ENCODE measurements at regions not wholly inside any gene's neighbourhood (a gene's known extent, or its start where the extent isn't known, plus 50 kb on each side); places are given as distances from the start of the nearest gene placed in this dataset.
"Not testable (repeated sequence)": the region's sequence is repeated elsewhere in the genome, so short reads cannot be mapped to it uniquely, and the experiment has no call there.

DNA sequence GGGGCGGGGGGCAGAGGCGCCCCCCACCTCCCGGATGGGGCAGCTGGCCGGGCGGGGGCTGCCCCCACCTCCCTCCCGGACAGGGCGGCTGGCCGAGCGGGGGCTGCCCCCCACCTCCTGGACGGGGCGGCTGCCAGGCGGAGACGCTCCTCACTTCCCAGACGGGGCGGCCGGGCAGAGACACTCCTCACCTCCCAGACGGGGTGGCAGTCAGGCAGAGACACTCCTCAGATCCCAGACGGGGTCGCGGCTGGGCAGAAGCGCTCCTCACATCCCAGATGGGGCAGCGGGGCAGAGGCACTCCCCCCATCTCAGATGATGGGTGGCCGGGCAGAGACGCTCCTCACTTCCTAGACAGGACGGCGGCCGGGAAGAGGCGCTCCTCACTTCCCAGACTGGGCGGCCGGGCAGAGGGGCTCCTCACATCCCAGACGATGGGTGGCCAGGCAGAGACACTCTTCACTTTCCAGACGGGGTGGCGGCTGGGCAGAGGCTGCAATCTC lies 240.1 kb downstream of the NPIPA7 start:
- DNase-seq (ENCODE audit: low spot score), result not testable (repeated sequence)

DNA sequence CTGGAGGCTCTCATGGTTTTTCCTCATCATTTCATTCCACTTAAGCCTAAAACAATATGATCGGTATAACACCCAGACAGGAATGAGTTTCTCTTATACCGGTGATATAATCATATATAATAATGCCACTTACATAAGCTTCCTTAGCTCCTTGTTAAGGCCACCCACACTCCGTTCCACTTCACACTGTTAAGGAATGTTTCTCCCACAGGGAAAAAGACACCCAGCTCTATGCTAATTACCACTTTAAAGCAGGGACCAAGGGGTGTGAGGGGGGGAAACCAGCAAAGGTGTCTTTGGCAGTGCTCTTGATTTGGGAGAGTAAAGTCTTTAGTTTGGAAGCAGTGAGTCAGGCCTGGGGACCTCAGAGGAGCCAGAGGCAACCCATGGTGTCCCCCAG lies 245.4 kb downstream of the NPIPA7 start:
- not testable (repeated sequence) for DNase-seq (ENCODE audit: low spot score)

DNA sequence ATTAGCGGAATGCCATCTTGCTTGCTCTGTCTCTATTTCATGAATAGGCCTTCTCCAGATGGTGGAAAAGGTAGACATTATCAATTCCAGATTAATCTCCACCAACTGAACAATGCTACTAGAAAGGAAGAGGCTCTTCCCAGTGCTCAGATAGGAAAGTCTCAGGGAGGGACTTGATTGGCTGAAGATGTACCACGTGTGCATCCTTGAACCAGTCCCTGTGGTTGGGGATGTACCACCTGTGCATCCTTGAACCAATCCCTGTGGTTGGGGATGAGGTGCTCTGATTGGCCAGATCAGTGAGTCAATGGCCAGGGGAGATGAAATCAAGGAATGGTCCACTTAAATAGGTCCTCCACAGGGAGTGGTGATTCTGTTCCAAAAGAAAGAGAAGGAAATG lies 246.2 kb downstream of the NPIPA7 start:
- DNase-seq (ENCODE audit: low spot score), result not testable (repeated sequence)

DNA sequence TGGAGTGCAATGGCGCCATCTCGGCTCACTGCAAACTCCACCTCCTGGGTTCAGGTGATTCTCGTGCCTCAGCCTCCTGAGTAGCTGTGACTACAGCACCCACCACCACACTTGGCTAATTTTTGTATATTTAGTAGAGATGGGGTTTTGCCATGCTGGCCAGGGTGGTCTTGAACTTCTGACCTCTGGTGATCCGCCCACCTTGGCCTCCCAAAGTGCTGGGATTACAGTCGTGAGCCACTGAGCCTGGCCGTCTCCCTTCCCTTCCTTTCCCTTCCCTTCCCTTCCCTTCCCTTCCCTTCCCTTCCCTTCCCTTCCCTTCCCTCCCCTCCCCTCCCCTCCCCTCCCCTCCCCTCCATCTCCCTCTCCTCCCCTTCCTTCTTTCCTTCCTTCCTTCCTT lies 248.9 kb downstream of the NPIPA7 start:
- not testable (repeated sequence) for DNase-seq (ENCODE audit: low spot score)

DNA sequence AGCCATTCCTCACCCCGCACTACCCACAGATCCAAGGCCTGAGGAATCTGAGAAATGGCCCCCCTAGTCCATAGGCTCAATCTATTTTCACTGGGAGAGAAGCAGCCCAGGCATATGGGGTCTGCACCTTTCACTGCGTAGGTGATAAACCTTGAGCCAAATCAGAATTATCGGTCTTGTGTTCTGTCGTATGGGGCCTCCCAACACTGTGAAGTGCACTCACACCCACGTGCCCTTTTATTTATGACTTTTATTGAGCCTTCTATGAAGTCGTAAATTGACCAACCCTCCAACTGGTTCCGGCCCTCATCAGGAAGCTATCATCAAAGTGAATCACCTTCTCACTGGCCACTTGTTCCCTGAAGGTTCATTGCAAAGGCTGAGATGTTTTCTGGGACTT lies 259.3 kb downstream of the NPIPA7 start:
- not testable (repeated sequence) for DNase-seq (ENCODE audit: low spot score)

DNA sequence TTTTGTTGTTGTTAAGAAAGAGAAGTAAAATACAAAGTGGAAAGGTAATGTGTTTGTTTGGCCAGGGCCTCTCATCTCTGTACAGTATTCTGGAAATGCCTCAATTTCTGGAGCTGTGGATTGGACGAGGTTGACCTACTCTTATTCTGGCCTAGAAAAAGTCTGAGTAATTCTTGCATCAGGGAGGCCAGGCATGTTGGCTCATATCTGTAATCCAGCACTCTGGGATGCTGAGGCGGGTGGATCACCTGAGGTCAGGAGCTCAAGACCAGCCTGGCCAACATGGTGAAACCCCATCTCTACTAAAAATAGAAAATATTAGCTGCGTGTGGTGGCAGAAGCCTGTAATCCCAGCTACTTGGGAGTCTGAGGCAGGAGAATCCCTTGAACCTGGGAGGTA lies 259.8 kb downstream of the NPIPA7 start:
- not testable (repeated sequence) for DNase-seq (ENCODE audit: low spot score)

DNA sequence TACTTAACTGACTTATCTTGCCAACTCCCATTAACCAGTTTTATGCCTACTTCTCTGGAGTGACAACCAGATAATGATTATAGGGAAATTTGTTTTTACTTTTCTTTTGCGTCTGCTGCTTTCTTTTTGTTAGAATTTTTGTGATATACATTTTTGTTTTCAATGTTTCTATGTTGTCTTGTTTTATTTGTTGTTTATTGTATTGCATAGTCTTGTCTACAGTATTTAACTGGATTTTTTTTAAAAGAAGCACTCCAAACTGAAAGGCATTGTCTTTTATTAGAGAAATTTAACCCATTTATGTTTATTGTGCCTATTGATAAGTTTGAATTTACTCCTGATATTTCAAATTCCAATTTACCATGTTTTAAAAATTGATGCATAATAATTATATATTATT lies 264.9 kb downstream of the NPIPA7 start:
- not testable (repeated sequence) for DNase-seq (ENCODE audit: low spot score)

DNA sequence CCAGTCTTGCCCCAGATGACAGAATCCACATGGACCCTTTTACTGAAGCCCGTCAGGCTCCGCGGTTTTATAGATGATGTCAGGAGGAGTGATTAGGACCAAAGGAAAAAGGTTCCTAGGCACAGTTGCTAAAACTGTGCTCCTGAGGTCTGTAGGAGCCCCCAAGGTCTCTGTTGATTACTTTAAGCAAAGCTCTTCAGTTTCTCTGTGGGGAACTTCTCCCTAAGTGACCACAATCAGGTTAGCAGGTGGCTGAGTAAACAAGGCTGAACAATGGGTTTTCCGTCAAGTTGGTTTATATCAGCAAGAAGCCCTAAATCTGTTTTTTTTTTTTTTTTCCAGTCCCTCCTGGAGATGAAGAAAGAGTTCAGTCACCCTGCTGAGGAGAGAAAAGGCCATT lies 269.1 kb downstream of the NPIPA7 start:
- not testable (repeated sequence) for DNase-seq (ENCODE audit: low spot score)

DNA sequence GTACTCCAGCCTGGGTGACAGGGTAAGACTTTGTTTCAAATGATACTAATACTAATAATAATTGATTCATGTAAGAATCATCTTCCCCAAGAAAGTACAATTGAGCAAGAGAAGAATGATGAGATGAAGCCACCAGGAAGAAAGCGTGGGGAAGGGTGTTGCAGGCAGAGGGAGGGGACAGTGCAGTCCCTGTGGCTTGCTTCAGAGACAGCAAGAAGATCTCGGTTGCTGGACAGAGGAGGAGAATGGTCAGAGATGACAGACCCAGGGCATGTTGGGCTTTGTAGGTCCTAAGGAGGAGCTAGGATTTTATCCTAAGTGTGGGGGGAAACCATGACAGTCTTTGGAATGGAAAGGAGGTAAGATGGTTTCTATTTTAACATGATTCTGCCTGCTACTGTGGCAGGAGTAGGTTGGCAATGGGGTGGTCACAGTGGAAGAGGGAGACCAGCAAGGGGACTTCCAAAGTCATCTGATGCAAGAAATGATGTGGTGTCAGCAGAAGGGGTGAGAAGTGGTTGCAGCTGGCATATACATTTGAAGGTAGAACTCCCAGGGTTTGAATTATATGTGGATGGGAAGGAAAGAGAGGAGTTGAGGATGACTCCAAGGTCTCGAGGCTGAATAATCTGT lies 293.4 kb downstream of the NPIPA7 start:
- not testable (repeated sequence) for DNase-seq (ENCODE audit: low spot score)

DNA sequence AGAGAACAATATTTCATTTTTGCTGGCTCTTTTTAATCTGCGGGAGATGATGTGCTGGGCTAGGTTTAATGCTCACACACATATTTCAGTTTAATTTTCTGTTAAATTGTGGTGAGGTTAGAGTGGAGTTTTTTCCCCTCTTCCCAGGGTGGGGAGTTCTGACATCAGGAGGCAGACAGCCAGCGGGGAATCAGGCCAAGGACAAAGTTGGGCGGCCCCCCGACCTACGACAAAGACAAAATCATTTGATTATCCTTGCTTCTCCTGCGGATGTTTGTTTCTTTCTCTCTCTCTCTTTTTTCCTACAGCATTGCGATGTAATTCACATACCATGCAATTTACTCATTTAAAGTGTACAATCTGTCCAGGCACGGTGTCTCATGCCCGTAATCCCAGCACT lies 295.9 kb downstream of the NPIPA7 start:
- not testable (repeated sequence) for DNase-seq (ENCODE audit: low spot score)

DNA sequence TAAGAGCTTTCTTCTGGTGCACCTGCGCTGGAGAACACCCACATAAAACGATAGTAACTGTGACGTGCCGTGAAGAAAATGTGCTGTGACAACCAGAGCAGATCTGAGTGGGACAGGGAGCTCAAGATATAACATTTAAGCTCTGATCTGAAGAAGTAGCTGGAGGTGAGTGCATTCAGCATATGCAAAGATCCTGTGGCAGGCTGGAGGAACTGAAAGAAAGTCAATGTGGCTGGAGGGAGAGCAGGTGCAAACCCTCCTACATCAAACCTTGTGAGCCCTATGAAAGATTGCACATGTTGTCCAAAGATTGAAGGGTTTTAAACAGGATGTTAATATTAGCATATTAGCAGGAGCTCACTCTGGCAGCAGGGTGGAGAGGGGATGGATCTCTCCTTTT lies 342.9 kb downstream of the NPIPA7 start:
- not testable (repeated sequence) for DNase-seq (ENCODE audit: low spot score)

DNA sequence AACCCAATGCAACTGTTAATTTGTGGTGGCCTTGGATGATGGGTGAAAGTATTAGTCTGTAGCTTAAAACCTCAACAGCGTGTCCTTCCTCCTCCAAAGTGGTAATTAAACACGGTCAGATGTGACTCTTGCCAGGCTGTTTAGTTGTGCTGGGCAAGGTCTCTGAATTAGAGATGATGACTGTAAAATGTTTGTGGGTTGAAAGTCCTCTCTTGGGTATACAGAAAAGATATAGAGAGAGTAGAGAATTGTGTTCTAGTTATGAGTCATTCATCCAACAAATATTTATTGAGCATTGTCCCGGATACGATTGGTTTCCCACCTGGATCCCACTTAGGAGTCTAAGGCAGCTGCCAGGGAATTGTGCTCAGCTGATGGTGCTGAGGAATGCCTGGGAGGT lies 343.7 kb downstream of the NPIPA7 start:
- DNase-seq (ENCODE audit: low spot score), result not testable (repeated sequence)

DNA sequence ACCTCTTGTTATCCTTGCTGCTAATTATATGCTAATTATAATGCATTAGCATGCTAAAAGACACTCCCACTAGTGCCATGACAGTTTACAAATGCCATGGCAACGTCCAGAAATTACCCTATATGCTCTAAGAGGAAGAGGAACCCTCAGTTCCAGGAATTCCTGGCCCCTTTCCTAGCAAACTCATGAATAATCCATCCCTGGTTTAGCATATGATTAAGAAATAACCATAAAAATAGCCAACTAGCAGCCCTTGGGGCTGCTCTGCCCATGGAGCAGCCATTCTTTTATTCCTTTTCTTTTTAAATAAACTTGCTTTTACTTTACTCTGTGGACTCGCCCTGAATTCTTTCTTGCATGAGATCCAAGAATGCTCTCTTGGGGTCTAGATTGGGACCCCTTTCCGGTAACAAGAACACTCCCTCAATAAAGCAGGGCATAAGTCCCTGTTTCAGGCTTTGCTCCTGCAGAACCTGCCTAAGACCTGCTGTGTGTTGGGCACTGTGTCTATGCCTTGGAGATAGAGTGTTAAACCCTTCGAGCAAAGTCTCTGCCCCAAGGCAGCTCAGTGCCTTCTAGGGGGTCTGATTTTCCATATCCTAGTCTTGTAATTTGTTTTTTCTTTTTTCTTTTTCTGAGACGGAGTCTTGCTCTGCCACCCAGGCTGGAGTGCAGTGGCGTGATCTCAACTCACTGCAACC lies 345.0 kb downstream of the NPIPA7 start:
- not testable (repeated sequence) for DNase-seq (ENCODE audit: low spot score)

DNA sequence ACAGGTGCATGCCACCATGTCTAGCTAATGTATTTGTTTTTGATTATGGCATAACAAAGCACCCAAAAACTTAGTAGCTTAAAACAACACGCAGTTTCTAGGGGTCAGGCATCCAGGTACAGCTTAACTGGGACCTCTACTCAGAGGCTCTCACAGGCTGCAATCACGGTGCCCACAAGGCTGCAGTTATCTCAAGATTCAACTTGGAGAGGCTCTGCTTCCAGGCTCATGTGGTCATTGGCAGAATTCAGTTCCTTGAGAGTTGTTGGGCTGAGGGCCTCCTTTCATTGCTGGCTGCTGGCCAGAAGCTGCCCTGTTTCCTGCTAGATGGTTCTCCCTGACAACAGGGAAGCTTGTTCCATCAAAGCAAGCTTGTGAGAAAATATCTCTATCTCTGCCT lies 348.1 kb downstream of the NPIPA7 start:
- not testable (repeated sequence) for DNase-seq (ENCODE audit: low spot score)

DNA sequence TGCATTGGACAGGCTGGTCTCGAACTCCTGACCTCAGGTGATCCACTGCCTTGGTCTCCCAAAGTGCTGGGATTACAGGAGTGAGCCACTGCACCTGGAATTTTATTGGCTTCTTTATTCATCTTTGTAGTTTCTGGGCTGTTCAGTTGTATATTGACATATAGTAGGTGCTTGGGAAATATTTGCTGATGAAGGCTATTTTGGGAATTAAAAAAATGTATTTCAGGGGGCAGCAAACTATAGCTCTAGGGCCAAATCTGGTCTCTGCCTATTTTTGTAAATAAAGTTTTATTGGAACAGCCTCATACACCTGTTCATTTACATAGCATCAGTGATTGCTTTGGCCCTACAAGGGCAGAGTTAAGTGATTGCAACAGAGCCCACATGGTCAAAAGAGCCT lies 363.6 kb downstream of the NPIPA7 start:
- not testable (repeated sequence) for DNase-seq (ENCODE audit: low spot score)

DNA sequence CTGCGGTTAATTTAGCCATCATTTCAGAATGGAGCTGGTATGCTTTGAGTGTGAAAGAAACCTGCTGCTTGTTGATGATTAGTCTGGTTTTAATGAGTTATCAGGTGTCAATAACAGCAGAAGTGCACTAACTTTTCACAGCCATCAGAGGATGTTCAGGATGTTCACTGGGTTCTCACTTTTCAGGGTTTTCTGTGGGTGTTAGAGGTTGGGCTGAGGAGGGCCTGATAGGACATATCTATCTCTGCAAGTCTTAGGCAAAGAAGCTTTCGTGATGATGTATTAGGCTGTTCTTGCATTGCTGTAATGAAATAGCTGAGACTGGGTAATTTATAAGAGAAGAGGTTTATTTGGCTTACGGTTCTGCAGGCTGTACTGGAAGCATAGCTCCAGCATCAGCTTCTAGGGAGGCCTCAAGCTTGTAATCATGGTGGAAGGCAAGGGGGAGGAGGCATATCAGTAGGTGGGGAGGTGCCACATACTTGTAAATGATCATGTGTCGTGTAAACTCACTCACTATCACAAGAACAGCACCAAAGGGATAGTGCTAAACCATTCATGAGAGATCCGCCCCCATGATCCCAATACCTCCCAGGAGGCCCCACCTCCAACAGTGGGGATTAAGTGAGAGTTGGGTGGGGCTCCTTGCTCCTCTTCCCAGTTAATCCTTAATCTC lies 376.2 kb downstream of the NPIPA7 start:
- not testable (repeated sequence) for DNase-seq (ENCODE audit: low spot score)

DNA sequence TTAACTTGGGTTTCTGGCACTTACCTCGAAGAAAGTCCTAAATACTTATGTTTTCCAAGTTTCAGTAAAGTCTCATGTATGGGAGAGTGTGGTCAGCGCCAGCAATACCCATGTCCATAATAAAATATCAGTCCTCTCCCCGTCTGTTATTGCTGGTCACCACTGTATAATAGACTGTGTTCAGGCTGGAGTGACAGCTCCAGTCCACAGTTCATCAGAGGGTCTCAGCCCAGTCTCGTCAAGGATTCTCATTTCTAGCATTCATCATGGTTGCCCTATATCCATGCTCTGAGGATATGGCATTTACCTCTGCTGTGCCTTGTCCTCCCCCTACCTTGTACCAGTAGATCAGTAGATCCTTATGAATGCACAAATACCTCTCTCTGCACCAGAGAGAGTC lies 384.5 kb downstream of the NPIPA7 start:
- DNase-seq (ENCODE audit: low spot score), result no peak

DNA sequence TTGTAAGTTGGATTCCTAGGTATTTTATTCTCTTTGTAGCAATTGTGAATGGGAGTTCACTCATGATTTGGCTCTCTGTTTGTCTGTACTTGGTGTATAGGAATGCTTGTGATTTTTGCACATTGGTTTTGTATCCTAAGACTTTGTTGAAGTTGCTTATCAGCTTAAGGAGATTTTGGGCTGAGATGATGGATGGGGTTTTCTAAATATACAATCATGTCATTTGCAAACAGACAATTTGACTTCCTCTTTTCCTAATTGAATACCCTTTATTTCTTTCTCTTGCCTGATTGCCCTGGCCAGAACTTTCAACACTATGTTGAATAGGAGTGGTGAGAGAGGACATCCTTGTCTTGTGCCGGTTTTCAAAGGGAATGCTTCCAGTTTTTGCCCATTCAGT lies 391.8 kb downstream of the NPIPA7 start:
- not testable (repeated sequence) for DNase-seq (ENCODE audit: low spot score)

DNA sequence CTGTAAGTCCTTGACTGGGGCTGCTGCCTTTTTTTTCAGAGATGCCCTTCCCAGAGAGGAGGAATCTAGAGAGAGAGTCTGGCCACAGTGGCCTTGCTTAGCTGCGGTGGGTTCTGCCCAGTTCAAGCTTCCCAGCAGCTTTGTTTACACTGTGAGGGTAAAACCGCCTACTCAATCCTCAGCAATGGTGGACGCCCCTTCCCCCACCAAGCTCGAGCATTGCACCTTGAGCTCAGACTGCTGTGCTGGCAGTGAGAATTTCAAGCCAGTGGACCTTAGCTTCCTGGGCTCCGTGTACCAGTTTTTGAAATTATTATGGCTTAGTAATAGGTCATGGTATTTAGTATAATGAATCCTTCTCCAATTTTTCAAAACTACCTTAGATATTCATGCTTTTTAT lies 395.4 kb downstream of the NPIPA7 start:
- no peak for DNase-seq (ENCODE audit: low spot score)

DNA sequence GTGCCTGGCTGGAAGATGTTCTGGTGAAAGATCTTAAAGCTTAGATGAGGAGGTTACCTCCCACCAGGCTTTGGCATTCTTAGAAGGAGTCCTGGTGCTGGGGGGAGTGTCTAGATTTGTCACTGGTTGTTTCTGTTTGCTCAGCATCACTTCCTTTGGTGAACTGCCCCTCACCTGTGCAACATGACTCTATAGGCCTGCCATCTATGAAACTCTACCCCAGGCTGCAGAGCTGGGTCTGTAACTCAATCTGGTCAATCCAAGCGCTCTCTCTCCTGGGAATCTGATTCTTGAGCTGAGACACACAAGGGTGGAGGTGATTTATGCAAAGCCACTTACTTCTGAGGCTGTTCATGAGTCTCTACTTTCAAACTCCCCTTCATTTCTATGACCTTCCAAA lies 399.4 kb downstream of the NPIPA7 start:
- no peak for DNase-seq (ENCODE audit: low spot score)

DNA sequence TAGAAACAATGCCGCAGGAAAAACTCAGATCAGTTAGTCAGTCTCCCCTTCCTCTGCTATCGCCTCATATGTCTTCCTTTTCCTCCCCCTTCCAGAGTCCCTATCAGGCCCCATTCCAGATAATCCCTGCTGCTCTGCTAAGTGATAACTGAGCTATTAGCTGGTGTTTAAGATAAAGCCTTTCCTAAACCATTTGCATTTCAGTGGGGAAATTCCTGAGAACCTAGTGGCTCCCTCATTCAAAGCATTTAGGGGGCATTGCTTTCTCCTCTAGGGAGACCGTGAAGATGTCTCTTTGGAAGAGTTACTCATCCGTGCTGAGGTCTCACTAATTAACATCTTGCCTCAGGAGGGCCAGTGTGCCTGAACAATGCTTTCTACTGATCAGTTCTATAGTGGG lies 401.6 kb downstream of the NPIPA7 start:
- DNase-seq (ENCODE audit: low spot score), result no peak

DNA sequence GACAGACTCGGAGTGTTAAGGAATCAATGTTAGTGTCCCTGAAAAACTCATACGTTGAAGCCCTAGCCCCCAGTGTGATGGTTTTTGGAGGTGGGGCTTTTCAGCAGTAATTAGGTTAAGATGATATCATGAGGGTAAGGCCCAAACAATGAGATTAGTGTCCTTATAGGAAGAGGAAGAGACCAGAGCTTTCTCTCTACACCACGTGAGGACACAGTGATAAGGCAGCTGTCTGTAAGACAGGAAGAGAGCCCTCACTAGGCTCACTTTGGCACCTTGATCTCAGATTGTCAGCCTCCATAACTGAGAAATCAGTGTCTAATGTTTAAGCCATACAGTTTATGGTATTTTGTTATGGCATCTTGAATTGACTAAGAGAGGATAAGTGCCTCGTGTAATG lies 403.2 kb downstream of the NPIPA7 start:
- DNase-seq (ENCODE audit: low spot score), result no peak

DNA sequence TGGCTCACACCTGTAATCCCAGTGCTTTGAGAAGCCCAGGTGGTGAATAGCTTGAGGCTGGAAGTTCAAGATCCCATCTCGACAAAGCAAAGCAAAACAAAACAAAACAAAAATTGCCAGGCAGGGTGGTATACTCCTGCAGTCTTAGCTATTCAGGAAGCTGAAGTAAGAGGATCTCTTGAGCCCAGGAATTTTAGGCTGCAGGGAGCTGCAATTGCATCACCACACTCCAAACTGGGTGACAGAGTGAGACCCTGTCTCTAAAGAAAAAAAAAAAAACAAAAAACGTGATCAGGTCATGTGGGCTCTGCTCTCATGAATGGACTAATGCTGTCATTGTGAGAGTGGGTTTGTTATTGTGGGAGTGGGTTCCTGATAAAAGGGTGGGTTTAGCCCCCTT lies 409.1 kb downstream of the NPIPA7 start:
- DNase-seq (ENCODE audit: low spot score), result no peak

Data from globus pallidus (tissue), 1 donor.